A673 (cell line): ENCODE measurements at regions not wholly inside any gene's neighbourhood (a gene's known extent, or its start where the extent isn't known, plus 50 kb on each side); places are given as distances from the start of the nearest gene placed in this dataset.

ENCODE experiments used
- BruUV-seq: library from RNA; stranded (reverse); fragments of 400-500 nt; replicated peaks from 2 replicates; lab custom pipeline; 2021; lab: Mats Ljungman, UMichigan
- CTCF ChIA-PET: fragments of 300-600 bp; sonication (Branson Sonifier 250); formaldehyde crosslinking; loops from one replicate; lab custom pipeline; 2022; ENCODE audit warnings: antibody characterized with exemption; lab: Charles Lee
- POLR2A ChIA-PET: fragments of 300-600 bp; sonication (Branson Sonifier 250); formaldehyde crosslinking; loops from one replicate; lab custom pipeline; 2022; ENCODE audit warnings: antibody characterized with exemption; ENCODE audit not compliant: low non-redundant PET; lab: Charles Lee
- DNase-seq: peaks from one replicate; pipeline ENCODE4 v3.0.0-alpha.2; 2015; ENCODE audit warnings: low spot score
- H3K27ac ChIP-seq: fragments of 200-600 bp; sonication (generic); 2 replicates; pipeline ENCODE4 v1.5.1; 2016; ENCODE audit warnings: mixed run types, low read depth, mild to moderate bottlenecking, mixed read lengths, antibody characterized with exemption, low read length; ENCODE audit not compliant: poor library complexity, severe bottlenecking
- H3K27me3 ChIP-seq: fragments of 200-600 bp; sonication (generic); replicated peaks from 2 replicates; pipeline ENCODE4 v1.6.1; 2017; ENCODE audit warnings: mixed run types, low read depth, mild to moderate bottlenecking, mixed read lengths, antibody characterized with exemption, low read length; ENCODE audit not compliant: insufficient read depth, poor library complexity
- H3K36me3 ChIP-seq: fragments of 200-600 bp; sonication (generic); 2 replicates; pipeline ENCODE4 v1.6.1; 2016; ENCODE audit warnings: mixed run types, mild to moderate bottlenecking, mixed read lengths, antibody characterized with exemption, low read length; ENCODE audit not compliant: insufficient read depth, poor library complexity, severe bottlenecking
- H3K4me1 ChIP-seq: fragments of 200-600 bp; sonication (generic); 2 replicates; pipeline ENCODE4 v1.6.1; 2017; ENCODE audit warnings: mixed run types, mild to moderate bottlenecking, mixed read lengths, antibody characterized with exemption, low read length; ENCODE audit not compliant: insufficient read depth, poor library complexity, severe bottlenecking
- H3K4me3 ChIP-seq: fragments of 200-600 bp; sonication (generic); 2 replicates; pipeline ENCODE4 v1.5.1; 2016; ENCODE audit warnings: low read depth, mixed run types, mild to moderate bottlenecking, mixed read lengths, low read length; ENCODE audit not compliant: poor library complexity, severe bottlenecking
- H3K9me3 ChIP-seq: fragments of 200-600 bp; sonication (generic); 2 replicates; pipeline ENCODE4 v1.6.1; 2016; ENCODE audit warnings: mixed run types, low read depth, mild to moderate bottlenecking, mixed read lengths, antibody characterized with exemption, low read length; ENCODE audit not compliant: poor library complexity, severe bottlenecking
- EZH2 ChIP-seq: fragments of 200-600 bp; sonication (generic); IDR thresholded peaks from 2 replicates; pipeline ENCODE4 v1.6.1; 2017; ENCODE audit warnings: borderline replicate concordance, low read depth, mild to moderate bottlenecking, mixed read lengths, antibody characterized with exemption, low read length; ENCODE audit not compliant: poor library complexity, severe bottlenecking
- intact Hi-C: fragments of 100-400 bp; cut with micrococcal nuclease; formaldehyde crosslinking; loops from one replicate; pipeline ENCODE4 v1.10.0; 2022; ENCODE audit not compliant: unreplicated experiment
- TF ChIP-seq, protein P1 (sequence below): fragments of 300-800, 200-600 bp; sonication (generic); conservative IDR thresholded peaks from 2 replicates; pipeline ENCODE4 v1.5.1; 2017; ENCODE audit warnings: low read depth, mild to moderate bottlenecking, antibody characterized with exemption, low read length, moderate library complexity, mixed read lengths

GRCh38 chr6:112481211-112481610, 134.1 kb downstream of the RFPL4B start:
- ChIA-PET POLR2A (no interaction called here), CTCF (no interaction called here)
- BruUV-seq = no TSS peak
- TF ChIP-seq, protein P1, sequence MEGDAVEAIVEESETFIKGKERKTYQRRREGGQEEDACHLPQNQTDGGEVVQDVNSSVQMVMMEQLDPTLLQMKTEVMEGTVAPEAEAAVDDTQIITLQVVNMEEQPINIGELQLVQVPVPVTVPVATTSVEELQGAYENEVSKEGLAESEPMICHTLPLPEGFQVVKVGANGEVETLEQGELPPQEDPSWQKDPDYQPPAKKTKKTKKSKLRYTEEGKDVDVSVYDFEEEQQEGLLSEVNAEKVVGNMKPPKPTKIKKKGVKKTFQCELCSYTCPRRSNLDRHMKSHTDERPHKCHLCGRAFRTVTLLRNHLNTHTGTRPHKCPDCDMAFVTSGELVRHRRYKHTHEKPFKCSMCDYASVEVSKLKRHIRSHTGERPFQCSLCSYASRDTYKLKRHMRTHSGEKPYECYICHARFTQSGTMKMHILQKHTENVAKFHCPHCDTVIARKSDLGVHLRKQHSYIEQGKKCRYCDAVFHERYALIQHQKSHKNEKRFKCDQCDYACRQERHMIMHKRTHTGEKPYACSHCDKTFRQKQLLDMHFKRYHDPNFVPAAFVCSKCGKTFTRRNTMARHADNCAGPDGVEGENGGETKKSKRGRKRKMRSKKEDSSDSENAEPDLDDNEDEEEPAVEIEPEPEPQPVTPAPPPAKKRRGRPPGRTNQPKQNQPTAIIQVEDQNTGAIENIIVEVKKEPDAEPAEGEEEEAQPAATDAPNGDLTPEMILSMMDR = no peak
- no peak for TF ChIP-seq EZH2
- H3K9me3 ChIP-seq = no peaks in the 10 kb centered on the region
- no peak overlapping the region for H3K27ac ChIP-seq
- H3K4me1 ChIP-seq = peaks cover 8% of the 10 kb centered on the region
- H3K36me3 ChIP-seq = no peaks in the 10 kb centered on the region
- H3K4me3 ChIP-seq = no peak overlapping the region
- intact Hi-C loops = no loop called here
- DNase-seq = no peak
- H3K27me3 ChIP-seq = no peaks in the 10 kb centered on the region

- H3K4me1 ChIP-seq = peaks cover 8% of the 10 kb centered on the region
- intact Hi-C loops = no loop called here
- H3K4me3 ChIP-seq = no peak overlapping the region
- POLR2A ChIA-PET = no interaction called here
- no peak overlapping the region for H3K27ac ChIP-seq
- BruUV-seq = no TSS peak
- no peaks in the 10 kb centered on the region for H3K27me3 ChIP-seq
- no peaks in the 10 kb centered on the region for H3K9me3 ChIP-seq
- TF ChIP-seq, protein P1 = no peak
- no peak for TF ChIP-seq EZH2
- no peak for DNase-seq
- CTCF ChIA-PET = no interaction called here
- no peaks in the 10 kb centered on the region for H3K36me3 ChIP-seq
Measured at GRCh38 chr6:112482373-112482772, 135.2 kb downstream of the RFPL4B start.

DNA sequence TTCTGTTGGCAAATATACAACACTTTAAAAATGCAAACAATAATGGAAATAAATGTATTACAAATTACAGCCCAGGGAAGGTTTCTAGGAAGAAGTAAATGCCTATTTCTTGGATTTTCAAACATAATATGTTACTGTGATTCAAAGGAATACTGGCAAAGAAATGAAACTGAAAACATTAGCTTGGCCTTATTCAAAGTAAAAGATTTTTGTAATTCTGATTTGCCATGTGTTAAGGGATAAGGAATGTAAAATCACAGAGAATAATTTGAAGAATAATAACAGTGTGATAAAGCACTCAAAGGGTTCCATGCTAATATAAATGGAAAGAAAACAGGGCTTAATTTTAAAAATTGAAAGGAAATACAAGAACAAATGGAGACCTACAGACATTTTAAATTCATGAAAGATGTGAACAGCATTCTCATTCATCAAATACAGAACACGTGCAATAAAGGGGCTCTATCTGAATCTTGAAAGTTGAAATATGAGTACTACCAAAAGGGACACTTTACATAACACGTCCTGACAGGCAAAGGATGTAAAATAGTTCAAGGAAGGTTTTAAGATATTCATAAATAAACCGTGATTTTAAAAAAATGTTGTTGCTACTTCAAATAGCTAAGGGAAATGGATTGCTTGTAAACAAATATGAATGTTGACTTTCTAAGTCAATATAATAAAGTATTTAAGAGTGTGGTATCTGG, 138.1 kb downstream of the RFPL4B start:
- H3K4me1 ChIP-seq = peaks cover 8% of the 10 kb centered on the region
- H3K27me3 ChIP-seq = no peaks in the 10 kb centered on the region
- H3K4me3 ChIP-seq = no peak overlapping the region
- ChIA-PET POLR2A (no interaction called here), CTCF (no interaction called here)
- H3K9me3 ChIP-seq = no peaks in the 10 kb centered on the region
- TF ChIP-seq, protein P1 = no peak
- no peak for TF ChIP-seq EZH2
- intact Hi-C loops = no loop called here
- no peak overlapping the region for H3K27ac ChIP-seq
- DNase-seq = no peak
- no peaks in the 10 kb centered on the region for H3K36me3 ChIP-seq
- BruUV-seq = no TSS peak
